GM12878 (cell line): ENCODE measurements at regions not wholly inside any gene's neighbourhood (a gene's known extent, or its start where the extent isn't known, plus 50 kb on each side); places are given as distances from the start of the nearest gene placed in this dataset.

Experiments used
- ATAC-seq: fragments of 200-7000 bp; cut with Tn5 transposase; 3 replicates; pipeline ENCODE4 v1.9.1; 2020; ENCODE audit warnings: mild to moderate bottlenecking, moderate library complexity
- BruUV-seq: library from RNA; stranded (reverse); fragments of 400-500 nt; replicated peaks from 2 replicates; lab custom pipeline; 2021; lab: Mats Ljungman, UMichigan
- CTCF ChIA-PET: fragments of 300-600 bp; sonication (Branson Sonifier 250); formaldehyde crosslinking; extraction: SDS; loops from one replicate; lab custom pipeline; 2021; ENCODE audit warnings: inconsistent platforms; lab: Yijun Ruan, JAX
- POLR2A ChIA-PET: fragments of 350-600 bp; formaldehyde crosslinking; extraction: SDS; loops from one replicate; lab custom pipeline; 2021; ENCODE audit warnings: inconsistent platforms; lab: Charles Lee
- RAD21 ChIA-PET: fragments of 300-600 bp; sonication (Branson Sonifier 250); formaldehyde crosslinking; loops from one replicate; lab custom pipeline; 2023; ENCODE audit warnings: antibody characterized with exemption; ENCODE audit not compliant: unreplicated experiment; lab: Charles Lee
- SMC1A ChIA-PET: fragments of 300-600 bp; sonication (Branson Sonifier 250); formaldehyde crosslinking; loops from one replicate; lab custom pipeline; 2023; ENCODE audit not compliant: unreplicated experiment, uncharacterized antibody; lab: Charles Lee
- DNase-seq: peaks from one replicate; pipeline ENCODE4 v3.0.0-alpha.2; 2011; ENCODE audit warnings: low read depth, low spot score
- FAIRE-seq: peaks from 3 replicates; lab custom pipeline; 2011; peaks lifted over from hg19 to GRCh38; lab: Jason Lieb, UNC
- H2AFZ ChIP-seq: 2 replicates; pipeline ENCODE4 v1.6.0; 2011; ENCODE audit warnings: low read depth, low read length, control low read depth; ENCODE audit not compliant: control insufficient read depth
- H3K27ac ChIP-seq: 2 replicates; pipeline ENCODE4 v1.5.1; 2011; ENCODE audit warnings: control low read depth; ENCODE audit not compliant: control insufficient read depth, insufficient read depth
- H3K27me3 ChIP-seq, 2 experiments: replicated peaks in 1 of 2; 2 replicates each; pipeline versions ENCODE4 v1.6.0 to v1.6.1; 2011; ENCODE audit warnings: low read length in 1 of 2; ENCODE audit not compliant: control insufficient read depth in 2 of 2, insufficient read depth in 2 of 2
- H3K36me3 ChIP-seq, 2 experiments: 2 replicates each; pipeline ENCODE4 v1.5.1; 2011; ENCODE audit warnings: low read length in 1 of 2; ENCODE audit not compliant: control insufficient read depth in 2 of 2, insufficient read depth in 2 of 2
- H3K4me1 ChIP-seq: 2 replicates; pipeline ENCODE4 v1.6.1; 2011; ENCODE audit warnings: mild to moderate bottlenecking, low read length, moderate library complexity, mixed read lengths; ENCODE audit not compliant: control insufficient read depth, insufficient read depth
- H3K4me2 ChIP-seq: 2 replicates; pipeline ENCODE4 v1.6.0; 2011; ENCODE audit warnings: control low read depth; ENCODE audit not compliant: control insufficient read depth, insufficient read depth
- H3K4me3 ChIP-seq: fragments of 200-600 bp; sonication (generic); 2 replicates; pipeline ENCODE4 v1.5.1; 2016
- H3K79me2 ChIP-seq: 2 replicates; pipeline ENCODE4 v1.6.0; 2011; ENCODE audit warnings: low read length; ENCODE audit not compliant: control insufficient read depth, insufficient read depth
- H3K9ac ChIP-seq: 2 replicates; pipeline ENCODE4 v1.8.0; 2011; ENCODE audit warnings: low read length, control low read depth, mixed read lengths; ENCODE audit not compliant: control insufficient read depth, insufficient read depth
- H3K9me3 ChIP-seq: replicated peaks from 3 replicates; pipeline ENCODE4 v1.5.1; 2011; ENCODE audit warnings: mild to moderate bottlenecking, low read length; ENCODE audit not compliant: control insufficient read depth, insufficient read depth
- H4K20me1 ChIP-seq: 2 replicates; pipeline ENCODE4 v1.6.0; 2011; ENCODE audit not compliant: control insufficient read depth, insufficient read depth
- BHLHE40 ChIP-seq, 2 experiments: fragments of 450-650 bp in 1 of 2; IDR thresholded peaks; 2 replicates each; pipeline ENCODE4 v1.6.1; 2011 to 2017; ENCODE audit warnings: low read depth in 2 of 2, borderline replicate concordance in 1 of 2, improper control_type of control experiment in 1 of 2, low read length in 1 of 2, mild to moderate bottlenecking in 1 of 2
- FOS ChIP-seq: IDR thresholded peaks from 3 replicates; pipeline ENCODE4 v1.6.1; 2011; ENCODE audit warnings: borderline replicate concordance; ENCODE audit not compliant: insufficient read length; ENCODE audit errors: extremely low read depth
- MTA2 ChIP-seq: fragments of 450-650 bp; IDR thresholded peaks from 2 replicates; pipeline ENCODE4 v1.6.1; 2016; ENCODE audit warnings: low read depth, mild to moderate bottlenecking, moderate library complexity
- MYC ChIP-seq: IDR thresholded peaks from 2 replicates; pipeline ENCODE4 v1.6.1; 2011; ENCODE audit warnings: mild to moderate bottlenecking, low read length, moderate library complexity, inconsistent platforms; ENCODE audit not compliant: insufficient read depth, insufficient replicate concordance, insufficient read length, severe bottlenecking
- NR2F1 ChIP-seq: fragments of 450-650 bp; conservative IDR thresholded peaks from 2 replicates; pipeline ENCODE4 v1.6.1; 2017; ENCODE audit warnings: mild to moderate bottlenecking
- RBBP5 ChIP-seq: fragments of 200-600 bp; sonication (generic); conservative IDR thresholded peaks from 2 replicates; pipeline ENCODE4 v1.6.1; 2016
- SIN3A ChIP-seq: IDR thresholded peaks from 2 replicates; pipeline ENCODE4 v1.6.1; 2012; ENCODE audit warnings: low read depth, low read length, improper control_type of control experiment
- SMARCA5 ChIP-seq: fragments of 450-650 bp; IDR thresholded peaks from 2 replicates; pipeline ENCODE4 v1.6.1; 2017; ENCODE audit warnings: mild to moderate bottlenecking
- SMC3 ChIP-seq: IDR thresholded peaks from 2 replicates; pipeline ENCODE4 v1.6.1; 2011; ENCODE audit warnings: low read length, improper control_type of control experiment, borderline replicate concordance
- SP1 ChIP-seq: IDR thresholded peaks from one replicate; pipeline ENCODE4 v1.6.1; 2011; ENCODE audit warnings: low read depth, low read length
- SREBF2 ChIP-seq: IDR thresholded peaks from 2 replicates; pipeline ENCODE4 v1.6.1; 2012; ENCODE audit warnings: mild to moderate bottlenecking, low read length
- STAT1 ChIP-seq: fragments of 450-650 bp; conservative IDR thresholded peaks from 2 replicates; pipeline ENCODE4 v1.6.1; 2014; ENCODE audit warnings: antibody characterized with exemption, mild to moderate bottlenecking
- TARDBP ChIP-seq: IDR thresholded peaks from 2 replicates; pipeline ENCODE4 v1.6.1; 2016; ENCODE audit warnings: borderline replicate concordance
- TCF12 ChIP-seq: IDR thresholded peaks from 2 replicates; pipeline ENCODE4 v1.6.1; 2011; ENCODE audit warnings: low read depth, mild to moderate bottlenecking, low read length
- YY1 ChIP-seq: IDR thresholded peaks from 2 replicates; pipeline ENCODE4 v1.6.1; 2011; ENCODE audit warnings: low read depth, mild to moderate bottlenecking, low read length
- ZBTB11 ChIP-seq: fragments of 450-650 bp; formaldehyde crosslinking; IDR thresholded peaks from 2 replicates; pipeline ENCODE4 v1.5.0; 2022; ENCODE audit warnings: mild to moderate bottlenecking, missing genetic modification characterization
- ZNF207 ChIP-seq: fragments of 450-650 bp; IDR thresholded peaks from 2 replicates; pipeline ENCODE4 v1.6.1; 2014; ENCODE audit warnings: antibody characterized with exemption, mild to moderate bottlenecking, borderline replicate concordance
- ZNF217 ChIP-seq: fragments of 450-650 bp; IDR thresholded peaks from 2 replicates; pipeline ENCODE4 v1.6.1; 2017; ENCODE audit warnings: antibody characterized with exemption, mild to moderate bottlenecking
- ZNF687 ChIP-seq: fragments of 450-650 bp; IDR thresholded peaks from 2 replicates; pipeline ENCODE4 v1.6.1; 2017; ENCODE audit warnings: mild to moderate bottlenecking, moderate library complexity
- WGBS: methylation state at CpG from one replicate; pipeline ENCODE4 v1.1.6; 2016; ENCODE audit warnings: low lambda C conversion rate; ENCODE audit not compliant: insufficient replicate concordance, insufficient coverage; ENCODE audit errors: missing lambda C conversion rate; 5-methylcytosine and 5-hydroxymethylcytosine counted together
- in situ Hi-C: fragments of 300-500 bp; cut with MboI; formaldehyde crosslinking; loops from 9 replicates; pipeline ENCODE4 v1.14.3; 2018; ENCODE audit warnings: mixed read lengths
- intact Hi-C: fragments of 100-400 bp; cut with micrococcal nuclease; formaldehyde crosslinking; loops from one replicate; pipeline ENCODE4 v1.14.2; 2022; ENCODE audit not compliant: unreplicated experiment

GRCh38 chr18:78460558-78460957 is 519.1 kb upstream of the SALL3 start (continued):
- no peak for TF ChIP-seq ZBTB11 (CRISPR knock-in tag)

- H3K27me3 ChIP-seq = no peaks in the 10 kb centered on the region
- CTCF ChIA-PET = no interaction called here
- ATAC-seq (no peak), FAIRE-seq (no peak)
- no peaks in the 10 kb centered on the region for H3K4me1 ChIP-seq
- H3K36me3 ChIP-seq = no peaks in the 10 kb centered on the region
- no peaks in the 10 kb centered on the region; the same call in 2 of the 3 replicates for H3K9me3 ChIP-seq
- H4K20me1 ChIP-seq = no peaks in the 10 kb centered on the region
- H3K27ac ChIP-seq = no peak overlapping the region
- WGBS = 3% methylated on average over 5 of the region's 5 CpGs
- TF ChIP-seq TARDBP (no peak), MTA2 (no peak), ZNF217 (no peak), ZNF207 (no peak), SIN3A (no peak), TCF12 (no peak), SMC3 (no peak), FOS (no peak), NR2F1 (no peak), RBBP5 (no peak), SP1 (no peak), ZNF687 (no peak), SREBF2 (no peak), SMARCA5 (no peak), YY1 (no peak), BHLHE40 (IDR thresholded peaks at IDR 0.05; ENCODE audit: borderline replicate concordance in 1 of 2, low read depth in 2 of 2, low read length in 1 of 2) (no peak), STAT1 (no peak), MYC (no peak)
- TF ChIP-seq, all 136 proteins: peak for 0
- POLR2A ChIA-PET = no interaction called here
- H3K79me2 ChIP-seq = no peaks in the 10 kb centered on the region
- intact Hi-C loops (no loop called here), in situ Hi-C loops (no loop called here)
- H3K4me2 ChIP-seq = no peak overlapping the region
- H3K9ac ChIP-seq = no peak overlapping the region
- H3K4me3 ChIP-seq = no peak overlapping the region
- SMC1A ChIA-PET = no interaction called here
- no peak for DNase-seq
- BruUV-seq = no TSS peak
- H2AFZ ChIP-seq = no peak overlapping the region
- RAD21 ChIA-PET = no interaction called here
Measured at GRCh38 chr18:78473563-78473962, 506.1 kb upstream of the SALL3 start.
